ENCODE measurements at regions not wholly inside any gene's neighbourhood (a gene's known extent, or its start where the extent isn't known, plus 50 kb on each side); places are given as distances from the start of the nearest gene placed in this dataset.

- H3K18ac ChIP-seq (ENCODE audit: extremely low read depth, low read length), result no peak overlapping the region
- FAIRE-seq, result no peak
These were observed 454.3 kb downstream of the BTBD3 start for GRCh38 chr20:12371990-12372389.

More at GRCh38 chr20:12371990-12372389, 454.3 kb downstream of the BTBD3 start:
- Histone ChIP-seq H4K91ac (replicated peaks; ENCODE audit: insufficient read length, low read length) (no peak overlapping the region), H3K27ac (ENCODE audit: low read depth, low read length) (no peak overlapping the region), H3K56ac (replicated peaks; ENCODE audit: insufficient read length, low read depth, low read length) (no peak overlapping the region), H3K4me1 (replicated peaks in 1 of 4; ENCODE audit: control insufficient read depth in 3 of 4, insufficient read depth in 4 of 4, low read length in 3 of 4) (no peaks in the 10 kb centered on the region), H3K79me1 (ENCODE audit: low read depth, low read length) (no peaks in the 10 kb centered on the region), H2BK20ac (ENCODE audit: low read length) (no peak overlapping the region), H3K14ac (ENCODE audit: insufficient read length) (no peak overlapping the region), H3K9me3 (ENCODE audit: insufficient read depth in 2 of 2, low read depth in 1 of 2, low read length in 1 of 2) (no peaks in the 10 kb centered on the region), H2AK5ac (ENCODE audit: low read depth, low read length) (no peak overlapping the region), H2BK15ac (ENCODE audit: low read length) (no peak overlapping the region), H4K8ac (ENCODE audit: extremely low read depth, insufficient read depth, low read length) (no peak overlapping the region), H3K36me3 (ENCODE audit: control insufficient read depth in 2 of 4, insufficient read depth in 4 of 4, low read length in 3 of 4) (no peaks in the 10 kb centered on the region), H4K5ac (ENCODE audit: insufficient read length, low read depth, low read length) (no peak overlapping the region), H2AFZ (ENCODE audit: low read length) (no peak overlapping the region), H4K20me1 (replicated peaks in 1 of 2; ENCODE audit: control insufficient read depth in 1 of 2, insufficient read depth in 2 of 2, low read length in 2 of 2) (no peaks in the 10 kb centered on the region), H3K79me2 (ENCODE audit: control insufficient read depth in 1 of 2, insufficient read depth in 2 of 2, low read length in 2 of 2) (no peaks in the 10 kb centered on the region), H3K9ac (replicated peaks in 1 of 4; ENCODE audit: extremely low read depth in 1 of 4, low read depth in 3 of 4, low read length in 3 of 4) (no peak overlapping the region), H3K4me3 (ENCODE audit: extremely low read depth in 1 of 4, insufficient read depth in 2 of 4, low read depth in 3 of 4, low read length in 4 of 4) (no peak overlapping the region), H2BK12ac (ENCODE audit: low read depth, low read length) (no peak overlapping the region), H3K23ac (ENCODE audit: insufficient read length) (no peak overlapping the region), H3K23me2 (ENCODE audit: low read depth, low read length) (no peaks in the 10 kb centered on the region), H3K4me2 (ENCODE audit: insufficient read depth in 1 of 2, low read depth in 2 of 2, low read length in 2 of 2) (no peak overlapping the region), H3K27me3 (replicated peaks in 1 of 4; ENCODE audit: control insufficient read depth in 3 of 4, extremely low read depth in 1 of 4, insufficient read depth in 3 of 4, low read length in 3 of 4) (no peaks in the 10 kb centered on the region), H2BK5ac (ENCODE audit: low read depth, low read length) (no peak overlapping the region), H3K4ac (replicated peaks; ENCODE audit: insufficient read length, low read depth, low read length) (no peak overlapping the region), H2BK120ac (replicated peaks; ENCODE audit: low read depth, low read length) (no peak overlapping the region)
- WGBS, 2 experiments (ENCODE audit: extremely low coverage in 1 of 2, insufficient coverage in 1 of 2, insufficient read length in 1 of 2, insufficient replicate concordance in 2 of 2, low coverage in 1 of 2, low lambda C conversion rate in 2 of 2, missing lambda C conversion rate in 1 of 2), result 80% methylated on average over 1 of the region's 1 CpG; no CpG with 5 or more reads in 1 of the 2 experiments
- ChIA-PET CTCF (ENCODE audit: partially characterized antibody) (interaction anchor here (0.5 to 2.5 kb wide), 3 partner anchors 14 to 668 kb away, joined by 3 to 10 read pairs (median 3); no protein-coding TSS in a partner anchor), POLR2A (ENCODE audit: partially characterized antibody) (no interaction called here)
- TF ChIP-seq CEBPB (IDR thresholded peaks at IDR 0.05; ENCODE audit: low read depth, low read length) (no peak), EGR1 (IDR thresholded peaks at IDR 0.05; ENCODE audit: borderline replicate concordance, low read depth, low read length) (no peak), CREB1 (IDR thresholded peaks at IDR 0.05) (no peak), CHD1 (IDR thresholded peaks at IDR 0.05; ENCODE audit: low read depth, low read length) (no peak), POLR2AphosphoS5 (IDR thresholded peaks at IDR 0.05; ENCODE audit: low read depth, low read length) (no peak), POLR2A (IDR thresholded peaks at IDR 0.05; ENCODE audit: control extremely low read depth in 1 of 2, low read depth in 2 of 2, low read length in 2 of 2) (no peak), NRF1 (IDR thresholded peaks at IDR 0.05; ENCODE audit: low read depth, low read length) (no peak), MAX (IDR thresholded peaks at IDR 0.05) (no peak), SP2 (IDR thresholded peaks at IDR 0.05; ENCODE audit: low read length) (no peak), SIX5 (IDR thresholded peaks at IDR 0.05; ENCODE audit: low read depth, low read length) (no peak), HDAC6 (IDR thresholded peaks at IDR 0.05; ENCODE audit: low read depth, low read length) (no peak), CHD2 (IDR thresholded peaks at IDR 0.05; ENCODE audit: low read length) (no peak), SIRT6 (IDR thresholded peaks at IDR 0.05; ENCODE audit: low read length) (no peak), TCF12 (IDR thresholded peaks at IDR 0.05; ENCODE audit: low read depth, low read length) (no peak), SUZ12 (IDR thresholded peaks at IDR 0.05; ENCODE audit: low read length) (no peak), SAP30 (IDR thresholded peaks at IDR 0.05; ENCODE audit: insufficient read depth, insufficient replicate concordance, low read length) (no peak), GABPA (IDR thresholded peaks at IDR 0.05; ENCODE audit: borderline replicate concordance, insufficient read depth, low read length) (no peak)
- DNase-seq (ENCODE audit: low read depth in 1 of 2, low spot score in 2 of 2), result no peak

Data from H1 (cell line).